Epithelial cell of proximal tubule (primary cell): ENCODE measurements at regions not wholly inside any gene's neighbourhood (a gene's known extent, or its start where the extent isn't known, plus 50 kb on each side); places are given as distances from the start of the nearest gene placed in this dataset.
A peak's percentile ranks its signal among the peaks of the same experiment; 100 is the strongest.

Source experiments
- DNase-seq: peaks from one replicate; pipeline ENCODE4 v3.0.0-alpha.2; 2011; ENCODE audit warnings: low read depth
- H3K4me3 ChIP-seq: 2 replicates; pipeline ENCODE4 v1.5.1; 2011; ENCODE audit warnings: low read depth, mild to moderate bottlenecking, low read length
- CTCF ChIP-seq: conservative IDR thresholded peaks from 2 replicates; pipeline ENCODE4 v1.5.1; 2012; ENCODE audit warnings: low read depth, mild to moderate bottlenecking, low read length

DNA sequence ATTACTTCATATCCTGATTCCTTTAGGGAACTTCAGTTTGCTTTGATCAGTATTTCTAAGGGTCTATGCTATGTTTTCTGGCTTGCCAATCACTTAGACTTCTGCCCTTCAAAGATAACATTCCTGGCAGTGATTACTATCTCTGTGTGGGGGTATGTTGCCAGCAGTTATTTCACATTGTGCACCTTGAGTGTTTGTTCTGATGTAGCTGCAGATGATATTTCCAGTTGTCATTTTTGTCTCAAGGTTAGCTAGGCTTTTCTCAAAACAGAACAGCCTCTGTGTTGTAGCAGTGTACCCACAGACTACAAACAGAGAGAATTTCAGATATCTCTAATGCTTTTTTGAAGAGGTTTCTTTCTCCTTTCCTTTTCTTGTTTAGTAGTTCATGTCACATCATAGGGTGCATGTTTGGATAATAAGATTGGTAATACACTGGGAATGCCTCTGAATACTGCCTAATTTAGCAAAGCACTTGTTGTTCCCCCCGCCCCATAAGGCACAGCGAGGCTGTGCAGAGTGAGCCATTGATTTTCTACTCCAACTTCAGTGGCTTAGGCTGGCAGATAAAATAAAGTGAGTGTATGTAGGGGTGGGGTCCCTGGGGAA is 134.7 kb upstream of the AGR3 start:
- no peak for DNase-seq
- no peak for TF ChIP-seq CTCF
- H3K4me3 ChIP-seq: no peak overlapping the region

DNA sequence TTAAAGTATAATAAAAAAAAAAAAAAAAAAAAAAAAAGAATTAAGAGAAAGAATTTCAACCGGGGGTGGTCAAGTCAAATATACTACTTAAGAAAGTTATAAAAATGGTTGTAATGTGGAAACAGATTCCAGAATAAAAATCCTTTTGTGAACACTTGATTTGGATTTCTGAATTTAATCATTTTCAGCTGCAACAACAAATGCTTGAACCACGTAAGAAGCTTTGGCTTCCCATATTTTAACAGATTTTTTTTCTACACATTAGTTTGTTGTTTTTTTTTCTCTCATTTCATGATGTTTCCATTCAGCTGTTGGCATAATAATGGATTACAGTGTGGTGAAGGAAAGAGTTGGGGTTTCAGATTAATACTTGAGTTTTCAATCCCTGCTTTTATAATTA is 137.3 kb upstream of the AGR3 start:
- TF ChIP-seq CTCF: no peak
- DNase-seq: no peak
- no peak overlapping the region for H3K4me3 ChIP-seq

DNA sequence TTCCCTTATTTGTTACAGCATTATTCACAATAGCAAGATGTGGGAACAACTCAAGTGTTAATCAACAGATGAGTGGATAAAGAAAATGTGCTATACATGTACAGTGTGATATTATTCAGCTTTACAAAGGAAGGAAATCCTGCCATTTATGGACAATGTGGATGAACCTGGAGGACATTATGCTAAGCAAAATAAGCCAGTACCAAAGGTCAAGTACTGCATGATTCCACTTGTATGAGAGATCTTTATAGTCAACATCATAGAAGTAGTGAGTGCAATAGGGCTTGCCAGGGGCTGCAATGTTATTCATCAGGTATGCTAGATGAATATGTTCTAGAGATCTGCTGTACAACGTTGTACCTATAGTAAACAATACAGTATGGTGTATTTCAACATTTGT is 138.5 kb upstream of the AGR3 start:
- no peak for DNase-seq
- TF ChIP-seq CTCF: no peak
- no peak overlapping the region for H3K4me3 ChIP-seq

DNA sequence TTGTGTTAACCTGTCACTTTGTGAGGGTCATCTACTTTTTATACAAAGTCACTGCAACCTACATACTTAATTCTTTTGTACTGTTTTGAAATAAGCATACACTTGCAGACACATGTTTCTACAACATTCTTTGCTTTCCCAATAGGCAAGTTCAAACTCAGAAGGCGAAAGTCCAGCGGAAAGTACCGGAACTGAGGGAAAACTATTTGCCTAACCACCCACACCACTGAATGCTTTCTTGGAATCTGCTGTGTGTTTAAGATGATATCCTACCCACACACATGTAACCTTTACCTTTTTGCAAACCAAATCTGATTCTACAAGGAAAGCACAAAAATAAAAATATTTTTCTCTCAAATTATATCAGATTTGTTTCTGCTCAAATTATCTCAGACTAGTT is 139.4 kb upstream of the AGR3 start:
- H3K4me3 ChIP-seq: no peak overlapping the region
- DNase-seq: peak; percentile 36
- TF ChIP-seq CTCF: no peak

GRCh38 chr7:17022920-17023319 is 141.1 kb upstream of the AGR3 start:
- TF ChIP-seq CTCF: no peak
- no peak for DNase-seq
- H3K4me3 ChIP-seq: no peak overlapping the region

GRCh38 chr7:17026269-17026668 is 144.5 kb upstream of the AGR3 start:
- DNase-seq: no peak
- H3K4me3 ChIP-seq: no peak overlapping the region
- no peak for TF ChIP-seq CTCF

GRCh38 chr7:17027143-17027788 is 145.5 kb upstream of the AGR3 start:
- no peak for TF ChIP-seq CTCF
- no peak overlapping the region for H3K4me3 ChIP-seq
- no peak for DNase-seq
